Smooth muscle cell (in vitro differentiated cells): ENCODE measurements at regions not wholly inside any gene's neighbourhood (a gene's known extent, or its start where the extent isn't known, plus 50 kb on each side); places are given as distances from the start of the nearest gene placed in this dataset.
A peak's percentile ranks its signal among the peaks of the same experiment; 100 is the strongest.

ENCODE experiments used
- DNase-seq: peaks from one replicate; lab custom pipeline; 2025; ENCODE audit not compliant: unreplicated experiment; lab: John Stamatoyannopoulos, UW
- H2AFZ ChIP-seq: fragments of 200-600 bp; sonication (generic); 2 replicates; pipeline ENCODE4 v1.6.0; 2016; ENCODE audit warnings: antibody characterized with exemption, low read depth, mild to moderate bottlenecking
- H3F3A ChIP-seq: fragments of 200-600 bp; sonication (generic); 2 replicates; pipeline ENCODE4 v1.6.0; 2017; ENCODE audit warnings: antibody characterized with exemption, low read depth
- H3K27ac ChIP-seq: fragments of 200-600 bp; sonication (generic); 2 replicates; pipeline ENCODE4 v1.5.1; 2016; ENCODE audit warnings: low read depth, mild to moderate bottlenecking
- H3K27me3 ChIP-seq: fragments of 200-600 bp; sonication (generic); 2 replicates; pipeline ENCODE4 v1.6.1; 2016; ENCODE audit warnings: low read depth, mild to moderate bottlenecking
- H3K36me3 ChIP-seq: fragments of 200-600 bp; sonication (generic); 2 replicates; pipeline ENCODE4 v1.5.1; 2016; ENCODE audit warnings: low read depth
- H3K4me1 ChIP-seq: fragments of 200-600 bp; sonication (generic); 2 replicates; pipeline ENCODE4 v1.5.1; 2016; ENCODE audit warnings: low read depth
- H3K4me2 ChIP-seq: fragments of 200-600 bp; sonication (generic); 2 replicates; pipeline ENCODE4 v1.6.0; 2016; ENCODE audit warnings: mild to moderate bottlenecking
- H3K4me3 ChIP-seq: fragments of 200-600 bp; sonication (generic); 2 replicates; pipeline ENCODE4 v1.5.1; 2016; ENCODE audit warnings: mild to moderate bottlenecking
- H3K79me2 ChIP-seq: fragments of 200-600 bp; sonication (generic); 2 replicates; pipeline ENCODE4 v1.6.0; 2016; ENCODE audit warnings: low read depth, mild to moderate bottlenecking
- H3K9ac ChIP-seq: fragments of 200-600 bp; sonication (generic); 2 replicates; pipeline ENCODE4 v1.6.0; 2016; ENCODE audit warnings: low read depth
- H3K9me3 ChIP-seq: fragments of 200-600 bp; sonication (generic); replicated peaks from 2 replicates; pipeline ENCODE4 v1.5.1; 2016; ENCODE audit warnings: low read depth
- H4K20me1 ChIP-seq: fragments of 200-600 bp; sonication (generic); 2 replicates; pipeline ENCODE4 v1.6.0; 2016; ENCODE audit warnings: low read depth
- CTCF ChIP-seq: fragments of 200-600 bp; sonication (generic); IDR thresholded peaks from 2 replicates; pipeline ENCODE4 v1.5.1; 2017; ENCODE audit warnings: borderline replicate concordance, mild to moderate bottlenecking, antibody characterized with exemption; ENCODE audit not compliant: insufficient read depth, poor library complexity, severe bottlenecking
- WGBS: methylation state at CpG from one replicate; pipeline ENCODE4 v1.1.7; 2016; ENCODE audit warnings: low lambda C conversion rate; 5-methylcytosine and 5-hydroxymethylcytosine counted together

GRCh38 chr17:56694825-56695224 lies 101.3 kb downstream of the NOG start:
- WGBS: 87% methylated on average over 2 of the region's 2 CpGs
- DNase-seq: no peak
- Histone ChIP-seq H3K27ac (no peak overlapping the region), H3K9ac (no peak overlapping the region), H3F3A (peaks cover 13% of the 10 kb centered on the region), H2AFZ (no peak overlapping the region), H3K4me3 (no peak overlapping the region), H3K9me3 (no peaks in the 10 kb centered on the region), H3K79me2 (no peaks in the 10 kb centered on the region), H4K20me1 (no peaks in the 10 kb centered on the region), H3K36me3 (no peaks in the 10 kb centered on the region), H3K27me3 (no peaks in the 10 kb centered on the region), H3K4me1 (peaks cover 9% of the 10 kb centered on the region), H3K4me2 (no peak overlapping the region)
- no peak for TF ChIP-seq CTCF

GRCh38 chr17:56697190-56697589 lies 103.7 kb downstream of the NOG start:
- no peaks in the 10 kb centered on the region for H3K27me3 ChIP-seq
- H3K27ac ChIP-seq: no peak overlapping the region
- no peak overlapping the region for H3K9ac ChIP-seq
- no peak overlapping the region for H3K4me2 ChIP-seq
- H3K79me2 ChIP-seq: no peaks in the 10 kb centered on the region
- no peak for DNase-seq
- peaks cover 13% of the 10 kb centered on the region for H3F3A ChIP-seq
- 58% methylated on average over 4 of the region's 4 CpGs for WGBS
- TF ChIP-seq CTCF: no peak
- no peak overlapping the region for H3K4me3 ChIP-seq
- H3K9me3 ChIP-seq: no peaks in the 10 kb centered on the region
- H4K20me1 ChIP-seq: no peaks in the 10 kb centered on the region
- peaks cover 12% of the 10 kb centered on the region for H3K4me1 ChIP-seq
- H2AFZ ChIP-seq: no peak overlapping the region
- no peaks in the 10 kb centered on the region for H3K36me3 ChIP-seq

GRCh38 chr17:56699186-56699894 lies 105.8 kb downstream of the NOG start:
- no peak overlapping the region for H3K4me3 ChIP-seq
- no peaks in the 10 kb centered on the region for H3K27me3 ChIP-seq
- 6% methylated on average over 18 of the region's 18 CpGs for WGBS
- no peak for TF ChIP-seq CTCF
- peaks cover 13% of the 10 kb centered on the region for H3F3A ChIP-seq
- peak overlapping the region; percentile 34 for H3K4me2 ChIP-seq
- H3K36me3 ChIP-seq: no peaks in the 10 kb centered on the region
- H3K4me1 ChIP-seq: peaks cover 12% of the 10 kb centered on the region
- no peaks in the 10 kb centered on the region for H3K9me3 ChIP-seq
- no peak overlapping the region for H2AFZ ChIP-seq
- no peaks in the 10 kb centered on the region for H4K20me1 ChIP-seq
- H3K9ac ChIP-seq: peak overlapping the region; percentile 23
- peak; percentile 34 for DNase-seq
- H3K27ac ChIP-seq: peak overlapping the region; percentile 72
- no peaks in the 10 kb centered on the region for H3K79me2 ChIP-seq

- no peaks in the 10 kb centered on the region for H3K9me3 ChIP-seq
- H3K4me2 ChIP-seq: no peak overlapping the region
- peaks cover 12% of the 10 kb centered on the region for H3K4me1 ChIP-seq
- no peak for DNase-seq
- no peak overlapping the region for H3K4me3 ChIP-seq
- no peak overlapping the region for H3K9ac ChIP-seq
- peaks cover 13% of the 10 kb centered on the region for H3F3A ChIP-seq
- H3K27me3 ChIP-seq: no peaks in the 10 kb centered on the region
- no peak for TF ChIP-seq CTCF
- no peak overlapping the region for H3K27ac ChIP-seq
- no peaks in the 10 kb centered on the region for H4K20me1 ChIP-seq
- H3K79me2 ChIP-seq: no peaks in the 10 kb centered on the region
- H2AFZ ChIP-seq: no peak overlapping the region
- 75% methylated on average over 7 of the region's 7 CpGs for WGBS
- H3K36me3 ChIP-seq: no peaks in the 10 kb centered on the region
Observed at GRCh38 chr17:56700919-56701420, 107.5 kb downstream of the NOG start.
